HL-60 (cell line): ENCODE measurements at regions not wholly inside any gene's neighbourhood (a gene's known extent, or its start where the extent isn't known, plus 50 kb on each side); places are given as distances from the start of the nearest gene placed in this dataset.

Experiments used
- DNase-seq, 2 experiments: peaks; one replicate each; pipeline ENCODE4 v3.0.0-alpha.2; 2010 to 2020; ENCODE audit warnings: low read depth in 1 of 2, low spot score in 1 of 2
- H3K27ac ChIP-seq: fragments of 250-450 bp; sonication (Bioruptor Pico); replicated peaks from 2 replicates; pipeline ENCODE4 v1.5.1; 2020; ENCODE audit warnings: mild to moderate bottlenecking, moderate library complexity
- H3K27me3 ChIP-seq: fragments of 250-450 bp; sonication (Bioruptor Pico); 2 replicates; pipeline ENCODE4 v1.5.1; 2021; ENCODE audit warnings: mild to moderate bottlenecking, moderate library complexity; ENCODE audit not compliant: insufficient read depth, poor library complexity, severe bottlenecking
- H3K4me3 ChIP-seq: replicated peaks from 2 replicates; pipeline ENCODE4 v1.5.1; 2011; ENCODE audit warnings: mild to moderate bottlenecking, control low read depth, low read length; ENCODE audit not compliant: insufficient read depth
- CTCF ChIP-seq: IDR thresholded peaks from one replicate; pipeline ENCODE4 v1.5.1; 2011; ENCODE audit warnings: low read length, control low read depth, inconsistent platforms; ENCODE audit not compliant: insufficient read depth
- GABPA ChIP-seq: IDR thresholded peaks from 2 replicates; pipeline ENCODE4 v1.6.1; 2012; ENCODE audit warnings: low read depth
- POLR2AphosphoS5 ChIP-seq: IDR thresholded peaks from 2 replicates; pipeline ENCODE4 v1.6.1; 2012; ENCODE audit warnings: low read depth
- REST ChIP-seq: IDR thresholded peaks from 2 replicates; pipeline ENCODE4 v1.6.1; 2012; ENCODE audit warnings: low read depth; ENCODE audit not compliant: insufficient replicate concordance
- SPI1 ChIP-seq: IDR thresholded peaks from 2 replicates; pipeline ENCODE4 v1.6.1; 2012; ENCODE audit warnings: low read depth, mild to moderate bottlenecking, borderline replicate concordance

GRCh38 chr10:108052981-108053380 is 888.5 kb upstream of the SORCS1 start:
- Histone ChIP-seq H3K4me3 (no peak overlapping the region), H3K27me3 (no peaks in the 10 kb centered on the region), H3K27ac (no peak overlapping the region)
- TF ChIP-seq SPI1 (no peak), GABPA (no peak), CTCF (no peak), POLR2AphosphoS5 (no peak), REST (no peak)
- DNase-seq, result no peak

GRCh38 chr10:108051218-108051617 is 886.7 kb upstream of the SORCS1 start:
- H3K4me3 ChIP-seq, result no peak overlapping the region
- no peak for DNase-seq
- H3K27me3 ChIP-seq, result no peaks in the 10 kb centered on the region
- TF ChIP-seq SPI1 (no peak), GABPA (no peak), REST (no peak), POLR2AphosphoS5 (no peak), CTCF (no peak)
- H3K27ac ChIP-seq, result no peak overlapping the region

GRCh38 chr10:108050626-108051025 is 886.1 kb upstream of the SORCS1 start:
- no peak for DNase-seq
- Histone ChIP-seq H3K27ac (no peak overlapping the region), H3K27me3 (no peaks in the 10 kb centered on the region), H3K4me3 (no peak overlapping the region)
- no peak for TF ChIP-seq REST
- no peak for TF ChIP-seq SPI1
- TF ChIP-seq GABPA, result no peak
- TF ChIP-seq POLR2AphosphoS5, result no peak
- no peak for TF ChIP-seq CTCF
